B cell (primary cell): ENCODE measurements at regions not wholly inside any gene's neighbourhood (a gene's known extent, or its start where the extent isn't known, plus 50 kb on each side); places are given as distances from the start of the nearest gene placed in this dataset.

Experiments
- ATAC-seq: fragments of 200-7000 bp; cut with Tn5 transposase; one replicate; pipeline ENCODE4 v1.10.0; 2021; ENCODE audit warnings: low read depth, mild to moderate bottlenecking, moderate number of reproducible peaks, moderate library complexity
- CTCF ChIA-PET: fragments of 350-600 bp; sonication (Branson Sonifier 250); formaldehyde crosslinking; loops from one replicate; lab custom pipeline; 2021; ENCODE audit warnings: antibody characterized with exemption, inconsistent platforms; lab: Charles Lee
- POLR2A ChIA-PET: fragments of 350-600 bp; sonication (Branson Sonifier 250); formaldehyde crosslinking; loops from one replicate; lab custom pipeline; 2021; ENCODE audit warnings: antibody characterized with exemption; lab: Charles Lee
- DNase-seq: peaks from one replicate; pipeline ENCODE4 v3.0.0; 2013
- H2AFZ ChIP-seq: 2 replicates; pipeline ENCODE4 v1.6.1; 2012; ENCODE audit warnings: mild to moderate bottlenecking, low read depth, low read length; ENCODE audit not compliant: insufficient read depth, poor library complexity, severe bottlenecking
- H3K27ac ChIP-seq, 2 donors: 1 replicate in 1 of 2; 2 replicates in 1 of 2; pipeline ENCODE4 v1.5.1; 2012 to 2013; ENCODE audit warnings: low read length in 2 of 2, mild to moderate bottlenecking in 2 of 2, moderate library complexity in 1 of 2
- H3K27me3 ChIP-seq, 4 experiments: fragments of 200-600 bp in 1 of 4; sonication (generic) in 1 of 4; replicated peaks in 1 of 4; 1 replicate in 2 of 4; 2 replicates in 2 of 4; pipeline versions ENCODE4 v1.6.1 to v1.7.0; 2013 to 2016; ENCODE audit warnings: low read length in 3 of 4, mild to moderate bottlenecking in 2 of 4, mixed read lengths in 1 of 4, moderate library complexity in 1 of 4; ENCODE audit not compliant: insufficient read depth in 4 of 4, control insufficient read depth in 3 of 4; ENCODE audit errors: control extremely low read depth in 1 of 4
- H3K36me3 ChIP-seq, 2 experiments: replicated peaks in 1 of 2; 1 replicate in 1 of 2; 2 replicates in 1 of 2; pipeline versions ENCODE4 v1.6.1 to v1.7.1; 2013; ENCODE audit warnings: low read length in 1 of 2; ENCODE audit not compliant: insufficient read depth in 2 of 2, control insufficient read depth in 1 of 2; ENCODE audit errors: control extremely low read depth in 1 of 2, extremely low read depth in 1 of 2
- H3K4me1 ChIP-seq, 2 donors: fragments of 200-600 bp in 1 of 2; sonication (generic) in 1 of 2; 1 replicate in 1 of 2; 2 replicates in 1 of 2; pipeline versions ENCODE4 v1.5.1 to v1.6.1; 2013 to 2017; ENCODE audit warnings: low read length in 2 of 2; ENCODE audit not compliant: control insufficient read depth in 2 of 2, insufficient read depth in 2 of 2
- H3K4me2 ChIP-seq: replicated peaks from 2 replicates; pipeline ENCODE3; 2012; ENCODE audit warnings: mild to moderate bottlenecking, low read depth, low read length; ENCODE audit not compliant: poor library complexity, severe bottlenecking
- H3K4me3 ChIP-seq, 5 experiments: fragments of 200-600 bp in 1 of 5; sonication (generic) in 1 of 5; 1 replicate in 3 of 5; 2 replicates in 2 of 5; pipeline versions ENCODE4 v1.5.1 to v1.7.0; 2011 to 2016; ENCODE audit warnings: low read length in 4 of 5, mild to moderate bottlenecking in 4 of 5, low read depth in 2 of 5, control low read depth in 1 of 5, moderate library complexity in 1 of 5; ENCODE audit not compliant: insufficient read depth in 1 of 5; ENCODE audit errors: control extremely low read depth in 1 of 5, extremely low read depth in 1 of 5
- H3K79me2 ChIP-seq: fragments of 200-600 bp; sonication (generic); one replicate; pipeline ENCODE4 v1.6.0; 2016; ENCODE audit warnings: low read length; ENCODE audit not compliant: control insufficient read depth, insufficient read depth
- H3K9ac ChIP-seq: fragments of 200-600 bp; sonication (generic); 2 replicates; pipeline ENCODE4 v1.6.1; 2017; ENCODE audit warnings: mild to moderate bottlenecking, low read length, moderate library complexity
- H3K9me3 ChIP-seq, 3 donors: one replicate each; pipeline versions ENCODE4 v1.6.1 to v1.7.1; 2013; ENCODE audit warnings: low read length in 2 of 3; ENCODE audit not compliant: control insufficient read depth in 2 of 3, insufficient read depth in 1 of 3; ENCODE audit errors: control extremely low read depth in 1 of 3
- H4K20me1 ChIP-seq: 2 replicates; pipeline ENCODE4 v1.6.0; 2012; ENCODE audit warnings: mild to moderate bottlenecking, low read length; ENCODE audit not compliant: insufficient read depth, control insufficient read depth, poor library complexity, severe bottlenecking
- H3K27ac Mint-ChIP-seq: one replicate; pipeline ENCODE4 v1.8.0; 2021; ENCODE audit warnings: mixed read lengths
- H3K27me3 Mint-ChIP-seq: one replicate; pipeline ENCODE4 v1.8.0; 2021; ENCODE audit warnings: mixed read lengths
- H3K4me1 Mint-ChIP-seq: one replicate; pipeline ENCODE4 v1.8.0; 2021; ENCODE audit warnings: mixed read lengths
- H3K4me3 Mint-ChIP-seq: one replicate; pipeline ENCODE4 v1.8.0; 2021; ENCODE audit warnings: mixed read lengths
- H3K9me3 Mint-ChIP-seq: one replicate; pipeline ENCODE4 v1.8.0; 2022; ENCODE audit warnings: mixed read lengths; ENCODE audit not compliant: insufficient read depth
- CTCF ChIP-seq: fragments of 200-600 bp; IDR thresholded peaks from one replicate; pipeline ENCODE4 v1.8.0; 2022; ENCODE audit warnings: antibody characterized with exemption, mild to moderate bottlenecking
- EZH2 ChIP-seq: IDR thresholded peaks from 2 replicates; pipeline ENCODE4 v1.6.1; 2012; ENCODE audit warnings: borderline replicate concordance, low read depth, mild to moderate bottlenecking, moderate library complexity, low read length; ENCODE audit not compliant: insufficient read depth, poor library complexity, severe bottlenecking
- WGBS: methylation state at CpG from one replicate; pipeline ENCODE4 v1.1.5; 2013; ENCODE audit warnings: missing lambda C conversion rate; ENCODE audit not compliant: insufficient coverage; 5-methylcytosine and 5-hydroxymethylcytosine counted together
- intact Hi-C: fragments of 100-400 bp; cut with micrococcal nuclease; formaldehyde crosslinking; loops from one replicate; pipeline ENCODE4 v1.10.0; 2022

GRCh38 chr9:103803245-103803644 is 290.9 kb upstream of the SMC2 start:
- H3K9me3 ChIP-seq, result peaks cover 0 to 3% (median 0%) of the 10 kb centered on the region in 3 donors

GRCh38 chr9:103804077-103804735 is 289.9 kb upstream of the SMC2 start:
- ATAC-seq, result no peak
- Mint-ChIP-seq H3K9me3 (no peaks in the 10 kb centered on the region), H3K27ac (no peak overlapping the region), H3K4me1 (no peaks in the 10 kb centered on the region), H3K4me3 (no peak overlapping the region), H3K27me3 (no peaks in the 10 kb centered on the region)
- no peak overlapping the region for H3K9ac ChIP-seq
- peaks cover 0 to 3% (median 0%) of the 10 kb centered on the region in 3 donors for H3K9me3 ChIP-seq
- no peak for TF ChIP-seq EZH2
- no peak for TF ChIP-seq CTCF
- H3K36me3 ChIP-seq, result no peaks in the 10 kb centered on the region
- DNase-seq, result no peak
- H4K20me1 ChIP-seq, result no peaks in the 10 kb centered on the region
- H3K79me2 ChIP-seq, result no peaks in the 10 kb centered on the region
- no peaks in the 10 kb centered on the region for H3K4me1 ChIP-seq
- ChIA-PET POLR2A (no interaction called here), CTCF (no interaction called here)
- WGBS, result no CpG with 5 or more reads among the region's 1 CpG
- H3K4me3 ChIP-seq, result no peak overlapping the region
- H2AFZ ChIP-seq, result no peak overlapping the region
- H3K27me3 ChIP-seq, result no peaks in the 10 kb centered on the region
- intact Hi-C loops, result no loop called here
- no peak overlapping the region for H3K4me2 ChIP-seq
- no peak overlapping the region for H3K27ac ChIP-seq

More at GRCh38 chr9:103803245-103803644, 290.9 kb upstream of the SMC2 start:
- ChIA-PET POLR2A (no interaction called here), CTCF (no interaction called here)
- Histone ChIP-seq H2AFZ (no peak overlapping the region), H3K9ac (no peak overlapping the region), H3K4me2 (no peak overlapping the region), H3K36me3 (no peaks in the 10 kb centered on the region), H3K79me2 (no peaks in the 10 kb centered on the region), H4K20me1 (no peaks in the 10 kb centered on the region), H3K27me3 (no peaks in the 10 kb centered on the region), H3K4me3 (no peak overlapping the region), H3K27ac (no peak overlapping the region), H3K4me1 (no peaks in the 10 kb centered on the region)
- DNase-seq, result no peak
- TF ChIP-seq CTCF, result no peak
- TF ChIP-seq EZH2, result no peak
- 85% methylated on average over 2 of the region's 2 CpGs for WGBS
- Mint-ChIP-seq H3K4me1 (no peaks in the 10 kb centered on the region), H3K27me3 (no peaks in the 10 kb centered on the region), H3K27ac (no peak overlapping the region), H3K9me3 (no peaks in the 10 kb centered on the region), H3K4me3 (no peak overlapping the region)
- ATAC-seq, result no peak
- intact Hi-C loops, result no loop called here
